Colonic mucosa (tissue), 4 donors: ENCODE measurements at regions not wholly inside any gene's neighbourhood (a gene's known extent, or its start where the extent isn't known, plus 50 kb on each side); places are given as distances from the start of the nearest gene placed in this dataset.
"Not testable (repeated sequence)": the region's sequence is repeated elsewhere in the genome, so short reads cannot be mapped to it uniquely, and the experiment has no call there.

Source experiments
- DNase-seq: peaks from one replicate; pipeline ENCODE4 v3.0.0-alpha.2; 2020
- H3K27ac ChIP-seq: fragments of 200-600 bp; one replicate; pipeline ENCODE4 v1.8.0; 2021
- H3K27me3 ChIP-seq: fragments of 200-600 bp; one replicate; pipeline ENCODE4 v1.8.0; 2021
- H3K36me3 ChIP-seq: fragments of 200-600 bp; one replicate; pipeline ENCODE4 v1.8.0; 2021
- H3K4me1 ChIP-seq: fragments of 200-600 bp; one replicate; pipeline ENCODE4 v1.8.0; 2021; ENCODE audit warnings: mild to moderate bottlenecking
- H3K4me3 ChIP-seq: fragments of 200-600 bp; one replicate; pipeline ENCODE4 v1.8.0; 2021
- H3K9ac ChIP-seq, 2 donors: one replicate each; pipeline ENCODE4 v1.7.0; 2013; ENCODE audit warnings: control low read depth in 2 of 2, low read depth in 2 of 2, low read length in 2 of 2
- H3K9me3 ChIP-seq: fragments of 200-600 bp; one replicate; pipeline ENCODE4 v1.8.0; 2021
- CTCF ChIP-seq: fragments of 200-600 bp; IDR thresholded peaks from one replicate; pipeline ENCODE4 v1.8.0; 2022; ENCODE audit warnings: antibody characterized with exemption, mild to moderate bottlenecking
- intact Hi-C: fragments of 100-400 bp; cut with DNase I; formaldehyde crosslinking; loops from one replicate; pipeline ENCODE4 v1.14.1; 2022
- donor health status: healthy.
- donor health status: DM: no; HTN: no; CAD: no.
- donor health status: DM: no; HTN: no; CAD: no.

- no peak overlapping the region for H3K4me3 ChIP-seq
- no peak overlapping the region for H3K27ac ChIP-seq
- DNase-seq, result no peak
- no peaks in the 10 kb centered on the region for H3K36me3 ChIP-seq
- intact Hi-C loops, result no loop called here
- H3K27me3 ChIP-seq, result no peaks in the 10 kb centered on the region
- no peaks in the 10 kb centered on the region for H3K4me1 ChIP-seq
- no peaks in the 10 kb centered on the region for H3K9me3 ChIP-seq
- TF ChIP-seq CTCF, result no peak
- no peak overlapping the region for H3K9ac ChIP-seq
Measured at GRCh38 chr5:82984786-82985735, 92.1 kb downstream of the TMEM167A start.

- intact Hi-C loops, result no loop called here
- Histone ChIP-seq H3K27me3 (no peaks in the 10 kb centered on the region), H3K27ac (no peak overlapping the region), H3K9me3 (no peaks in the 10 kb centered on the region), H3K4me3 (no peak overlapping the region), H3K9ac (no peak overlapping the region), H3K36me3 (no peaks in the 10 kb centered on the region), H3K4me1 (no peaks in the 10 kb centered on the region)
- no peak for TF ChIP-seq CTCF
- no peak for DNase-seq
Measured at GRCh38 chr5:82982846-82983245, 94.3 kb downstream of the TMEM167A start.

GRCh38 chr5:82976887-82977286 is 100.3 kb downstream of the TMEM167A start:
- H3K27me3 ChIP-seq, H3K9me3 ChIP-seq, H3K27ac ChIP-seq, H3K4me3 ChIP-seq, H3K4me1 ChIP-seq, intact Hi-C loops, H3K9ac ChIP-seq, H3K36me3 ChIP-seq, DNase-seq: not testable (repeated sequence)

GRCh38 chr5:82975812-82976211 is 101.4 kb downstream of the TMEM167A start:
- DNase-seq, result no peak
- no peaks in the 10 kb centered on the region for H3K36me3 ChIP-seq
- no peaks in the 10 kb centered on the region for H3K9me3 ChIP-seq
- H3K27ac ChIP-seq, result no peak overlapping the region
- intact Hi-C loops, result no loop called here
- no peaks in the 10 kb centered on the region for H3K4me1 ChIP-seq
- H3K9ac ChIP-seq, result no peak overlapping the region
- H3K27me3 ChIP-seq, result no peaks in the 10 kb centered on the region
- no peak overlapping the region for H3K4me3 ChIP-seq
- no peak for TF ChIP-seq CTCF

GRCh38 chr5:82975396-82975795 is 101.8 kb downstream of the TMEM167A start:
- Histone ChIP-seq H3K4me3 (no peak overlapping the region), H3K4me1 (no peaks in the 10 kb centered on the region), H3K9me3 (no peaks in the 10 kb centered on the region), H3K27ac (no peak overlapping the region), H3K27me3 (no peaks in the 10 kb centered on the region), H3K36me3 (no peaks in the 10 kb centered on the region), H3K9ac (no peak overlapping the region)
- DNase-seq, result no peak
- intact Hi-C loops, result no loop called here
- TF ChIP-seq CTCF, result no peak

- intact Hi-C loops, DNase-seq: not testable (repeated sequence)
Measured at GRCh38 chr5:82974346-82974745, 102.8 kb downstream of the TMEM167A start.

More at GRCh38 chr5:82974346-82974745, 102.8 kb downstream of the TMEM167A start:
- not testable (repeated sequence) for H3K9ac ChIP-seq, H3K27ac ChIP-seq, H3K27me3 ChIP-seq, H3K4me3 ChIP-seq, H3K4me1 ChIP-seq, H3K9me3 ChIP-seq, H3K36me3 ChIP-seq
